HG02852 (cell line): ENCODE measurements at regions not wholly inside any gene's neighbourhood (a gene's known extent, or its start where the extent isn't known, plus 50 kb on each side); places are given as distances from the start of the nearest gene placed in this dataset.

Source experiments
- ATAC-seq: cut with Tn5 transposase; IDR thresholded peaks from one replicate; pipeline ENCODE4 v1.9.1; 2021; ENCODE audit warnings: mild to moderate bottlenecking, moderate library complexity; ENCODE audit not compliant: unreplicated experiment

- no peak for ATAC-seq
These were observed 82.8 kb upstream of the TNS3 start for GRCh38 chr7:47664650-47665195.

DNA sequence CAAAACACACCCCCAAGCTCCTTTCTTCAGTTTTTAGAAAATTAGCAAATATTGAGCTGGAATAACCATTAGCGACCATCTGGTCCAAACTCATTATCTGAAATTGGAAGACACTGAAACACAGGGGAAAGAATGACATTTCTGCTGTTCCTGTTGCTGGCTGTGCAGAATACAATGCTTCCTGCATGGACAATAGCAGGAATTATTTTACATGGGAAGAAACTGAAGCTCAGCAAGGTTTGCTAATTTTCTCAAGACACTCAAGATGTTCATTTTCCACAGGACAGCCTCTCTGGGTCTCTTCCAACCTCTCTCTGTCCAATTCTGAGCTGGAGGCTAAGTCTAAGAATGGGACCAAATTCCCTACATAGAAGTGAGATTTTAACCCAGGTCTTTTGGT, 81.9 kb upstream of the TNS3 start:
- ATAC-seq = no peak

DNA sequence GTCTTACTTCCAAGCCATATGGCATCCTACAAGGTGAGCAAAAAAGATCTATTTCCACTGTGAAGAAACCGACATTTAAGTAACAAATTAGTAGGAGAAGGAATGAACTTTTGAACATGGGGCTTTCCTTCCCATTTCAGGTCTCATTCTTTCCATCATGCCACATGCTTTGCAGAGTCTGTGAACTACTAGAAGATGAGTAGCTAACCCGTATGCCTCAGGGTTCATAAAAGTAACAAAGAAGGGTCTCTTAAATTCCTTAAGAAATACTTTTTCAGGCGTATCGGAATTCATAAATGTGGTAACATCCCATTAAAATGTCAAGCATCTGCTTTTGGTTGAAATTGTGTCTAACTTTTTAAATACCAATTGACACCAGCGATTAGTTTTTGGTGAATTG, 81.3 kb upstream of the TNS3 start:
- ATAC-seq = no peak

- peak; percentile 79 for ATAC-seq
These were observed 79.3 kb upstream of the TNS3 start for GRCh38 chr7:47661051-47661714.

- no peak for ATAC-seq
These were observed 78.0 kb upstream of the TNS3 start for GRCh38 chr7:47659664-47660462.

DNA sequence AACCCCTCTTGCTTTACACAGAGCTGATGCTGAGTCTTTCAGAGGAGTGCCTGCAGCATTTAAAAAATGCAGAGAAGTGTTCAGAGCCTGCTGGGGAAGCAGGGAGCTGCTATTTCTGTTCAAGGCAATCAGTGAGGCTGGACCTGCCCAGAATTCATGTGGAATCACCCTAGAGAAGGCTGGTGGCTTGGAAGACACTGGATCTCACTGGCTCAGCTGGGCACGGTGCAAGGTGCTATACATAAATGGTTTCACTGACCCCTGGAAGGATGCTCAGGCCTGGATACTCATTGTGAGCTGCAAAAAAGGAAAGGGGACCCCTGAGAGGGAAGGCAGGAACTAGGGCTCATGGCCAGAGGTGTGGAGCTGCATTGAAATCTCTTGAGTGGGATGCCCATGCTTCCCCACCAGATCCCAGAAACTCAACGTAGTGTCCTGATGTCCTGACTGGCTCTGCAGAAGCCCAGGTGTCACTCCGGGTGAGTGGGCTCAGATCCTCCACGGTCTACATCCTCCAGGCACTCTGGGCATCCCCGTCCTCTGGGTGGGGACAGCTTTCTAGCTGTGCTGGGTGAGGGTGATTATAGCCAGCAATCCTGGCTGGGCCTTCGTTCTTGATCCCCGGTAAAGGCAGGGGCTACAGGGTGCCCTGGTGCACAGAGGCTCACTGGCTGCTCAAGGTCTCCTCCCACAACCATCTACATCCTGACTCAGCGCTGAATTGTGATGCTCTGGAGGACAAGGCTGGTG, 77.2 kb upstream of the TNS3 start:
- no peak for ATAC-seq

GRCh38 chr7:47657126-47657525, 75.2 kb upstream of the TNS3 start:
- no peak for ATAC-seq

DNA sequence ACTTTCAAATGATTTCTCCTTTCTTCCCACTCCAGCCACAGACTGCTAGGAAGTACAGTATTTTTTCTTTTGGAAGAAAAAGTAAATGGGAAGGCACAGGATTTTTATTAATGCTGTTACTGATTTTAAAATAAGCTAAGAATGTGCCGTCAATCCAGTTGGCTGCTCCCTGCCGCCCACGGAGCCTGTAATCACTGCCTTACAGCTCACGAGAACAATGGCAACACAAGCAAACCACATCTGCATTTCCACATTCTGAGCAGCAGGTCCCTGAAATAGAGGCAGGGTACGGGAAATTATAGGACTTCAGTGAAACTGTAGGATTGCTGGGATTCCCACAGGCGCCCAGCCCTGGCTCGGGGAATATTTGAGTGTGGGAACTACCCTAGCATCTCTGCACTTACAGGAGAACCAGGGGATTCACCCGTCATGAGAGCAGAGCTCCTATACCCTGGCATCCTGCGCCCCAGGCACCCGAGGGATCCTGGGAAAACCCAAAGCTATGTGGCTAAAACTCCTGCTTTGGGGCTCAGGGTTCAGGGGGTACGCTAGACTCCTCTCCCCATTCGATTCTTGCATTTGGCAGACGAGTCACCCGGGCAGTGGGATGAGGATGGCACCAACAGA, 72.9 kb upstream of the TNS3 start:
- ATAC-seq = no peak

- ATAC-seq = no peak
These were observed 71.9 kb upstream of the TNS3 start for GRCh38 chr7:47653550-47654411.

- no peak for ATAC-seq
These were observed 70.7 kb upstream of the TNS3 start for GRCh38 chr7:47652591-47652990.

- no peak for ATAC-seq
These were observed 69.7 kb upstream of the TNS3 start for GRCh38 chr7:47651355-47652317.

- ATAC-seq = no peak
These were observed 68.0 kb upstream of the TNS3 start for GRCh38 chr7:47649919-47650318.

GRCh38 chr7:47648275-47648925, 66.5 kb upstream of the TNS3 start:
- no peak for ATAC-seq

DNA sequence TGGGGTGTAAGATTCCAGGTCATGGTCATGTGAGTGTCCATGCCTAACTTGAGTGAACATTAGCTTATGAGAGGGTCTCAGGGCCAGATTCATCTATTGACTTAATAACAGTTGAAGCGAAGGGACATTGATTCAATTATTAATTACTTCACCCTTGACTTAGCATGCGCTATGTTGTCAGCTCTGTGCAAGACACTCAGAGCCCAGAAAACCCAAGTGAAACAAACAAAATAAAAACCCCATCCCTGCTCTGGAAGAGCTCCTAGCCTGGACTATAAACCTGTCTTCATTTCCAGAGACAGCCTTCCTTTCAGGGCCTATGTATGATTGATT, 66.0 kb upstream of the TNS3 start:
- ATAC-seq = no peak

DNA sequence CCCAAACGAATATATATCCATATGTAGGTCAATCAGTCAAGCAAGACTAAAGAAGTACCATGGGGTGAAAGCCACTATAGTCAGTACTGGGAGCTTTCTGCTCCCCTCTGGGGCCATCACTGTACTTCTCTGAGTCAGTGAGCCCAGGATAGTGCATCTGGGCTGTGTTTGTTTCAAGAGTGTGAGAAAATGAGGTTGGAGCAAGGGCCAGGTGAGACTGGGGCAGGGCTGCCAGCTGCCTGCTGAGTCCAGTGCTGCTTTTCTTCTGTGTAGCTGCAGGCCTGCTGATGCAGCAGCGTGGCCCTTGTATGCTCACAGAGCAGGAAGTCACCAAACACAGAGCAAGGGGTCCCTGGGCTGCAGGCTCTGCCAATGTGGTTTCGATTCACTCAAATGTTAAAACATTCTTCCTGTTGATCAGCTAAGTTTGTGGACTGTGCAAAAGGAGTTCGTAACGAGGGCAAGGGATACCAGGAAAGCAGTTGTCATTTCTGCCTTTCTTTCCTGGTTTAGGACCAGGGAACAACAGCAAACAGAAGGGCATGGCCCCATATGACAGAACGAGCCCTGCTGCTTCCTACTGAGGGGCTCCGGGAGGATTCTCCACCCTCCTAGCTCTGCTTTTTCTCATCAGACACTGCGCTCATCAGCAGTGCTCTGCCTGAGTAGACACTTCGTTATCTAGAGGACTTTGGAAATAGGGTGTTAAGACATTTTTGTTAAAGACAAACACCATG, 65.4 kb upstream of the TNS3 start:
- ATAC-seq = peak; percentile 74

- ATAC-seq = no peak
These were observed 61.9 kb upstream of the TNS3 start for GRCh38 chr7:47643716-47644400.

DNA sequence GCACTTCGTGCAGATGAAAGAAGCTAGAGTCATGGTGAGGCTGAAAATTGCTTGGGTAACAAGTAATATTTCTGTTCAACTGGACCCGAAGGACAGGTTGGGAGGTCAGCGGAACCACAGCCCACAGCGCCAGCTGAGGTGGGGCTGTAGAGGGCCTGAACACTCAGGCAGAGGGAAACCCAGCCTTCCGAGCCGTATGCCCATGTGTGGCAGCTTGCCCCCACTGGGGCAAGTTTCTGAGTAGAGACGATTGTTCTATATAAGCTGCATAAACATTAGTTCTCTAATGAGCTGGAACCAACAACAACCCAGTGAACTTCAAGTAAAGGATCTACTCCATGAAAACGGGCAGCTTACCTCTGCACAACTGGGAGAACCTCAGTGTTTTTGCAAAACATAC, 58.4 kb upstream of the TNS3 start:
- no peak for ATAC-seq
